GM18861 (cell line): ENCODE measurements at regions not wholly inside any gene's neighbourhood (a gene's known extent, or its start where the extent isn't known, plus 50 kb on each side); places are given as distances from the start of the nearest gene placed in this dataset.

Experiments
- ATAC-seq: cut with Tn5 transposase; IDR thresholded peaks from one replicate; pipeline ENCODE4 v1.9.1; 2021; ENCODE audit not compliant: unreplicated experiment

DNA sequence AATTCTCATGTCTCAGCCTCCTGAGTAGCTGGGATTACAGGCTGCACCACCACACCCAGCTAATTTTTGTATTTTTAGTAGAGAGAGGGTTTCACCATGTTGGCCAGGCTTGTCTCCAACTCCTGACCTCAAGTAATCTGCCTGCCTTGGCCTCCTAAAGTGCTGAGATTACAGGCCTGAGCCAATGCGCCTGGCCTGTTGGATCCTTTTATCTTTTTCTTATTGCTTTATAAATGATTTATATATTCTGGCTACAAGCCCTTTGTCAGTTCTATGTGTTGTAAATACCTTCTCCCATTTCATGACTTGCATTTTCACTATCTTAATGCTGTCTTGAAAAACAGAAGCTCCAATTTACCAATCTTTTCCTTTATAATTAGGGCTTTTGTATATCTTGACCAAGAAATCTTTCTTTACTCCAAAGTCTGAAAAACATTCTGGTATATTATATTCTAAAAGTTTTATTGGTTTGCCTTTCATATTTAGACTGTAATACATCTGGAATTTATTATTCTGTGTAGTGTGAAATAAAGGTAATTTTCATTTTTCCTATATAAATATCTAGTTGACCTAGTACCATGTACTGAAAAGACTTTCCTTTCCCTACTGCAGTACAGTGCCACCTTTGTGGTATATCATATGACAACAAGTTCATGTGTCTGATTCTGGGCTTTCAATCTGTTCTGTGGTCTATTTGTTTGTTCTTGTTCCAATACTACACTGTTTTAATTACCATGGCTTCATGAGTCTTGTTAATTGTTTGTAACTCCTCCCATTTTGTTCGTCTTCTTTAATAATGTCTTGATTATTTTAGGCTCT, 52.9 kb upstream of the RNU6-1 start:
- no peak for ATAC-seq

DNA sequence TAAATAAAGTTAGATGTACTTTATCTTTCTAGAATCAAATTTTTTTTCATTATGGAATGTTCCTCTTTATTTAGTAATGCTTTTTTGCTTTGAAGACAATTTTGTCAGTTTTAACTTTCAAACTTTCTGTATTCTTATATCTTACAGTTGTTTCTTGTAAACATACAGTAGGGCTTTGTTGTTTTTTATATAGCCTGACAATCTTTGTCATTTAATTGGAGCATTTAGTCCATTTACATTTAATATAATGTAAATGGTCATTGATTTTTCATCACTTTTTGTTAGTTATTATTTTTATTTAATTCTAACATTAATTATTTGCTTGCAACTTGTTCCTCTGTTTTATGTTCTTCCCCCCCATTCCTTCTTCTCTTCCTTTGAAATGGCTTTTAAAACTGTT, 55.4 kb upstream of the RNU6-1 start:
- ATAC-seq, result no peak

DNA sequence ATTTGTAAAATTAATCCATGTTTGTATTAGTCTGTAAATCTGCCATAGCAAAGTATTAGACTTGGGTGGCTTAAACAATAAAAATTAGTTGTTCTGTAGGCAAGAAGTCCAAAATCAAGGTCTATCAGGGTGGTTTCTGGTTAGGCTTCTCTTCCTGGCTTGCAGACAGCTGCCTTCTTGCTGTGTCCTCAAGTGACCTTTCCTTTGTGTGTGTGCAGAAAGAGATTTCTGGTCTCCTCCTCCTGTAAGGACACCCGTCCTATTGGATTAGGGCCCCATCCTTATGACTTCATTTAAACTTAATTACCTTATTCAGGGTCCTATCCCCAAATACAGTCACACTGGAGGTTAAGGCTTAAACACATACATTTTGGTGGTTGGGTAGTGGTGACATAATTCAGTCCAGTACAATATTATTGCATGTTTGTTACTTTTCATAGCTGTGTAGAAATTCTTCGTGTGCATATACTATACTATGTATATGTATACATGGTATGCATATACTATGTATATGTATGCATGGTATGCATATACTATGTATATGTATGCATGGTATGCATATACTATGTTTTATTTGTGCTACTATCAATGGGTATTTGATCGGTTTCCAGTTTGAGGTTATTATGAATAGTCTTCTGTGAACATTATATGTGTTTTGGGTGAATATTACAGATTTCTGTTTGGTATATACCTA, 57.9 kb upstream of the RNU6-1 start:
- ATAC-seq, result no peak

DNA sequence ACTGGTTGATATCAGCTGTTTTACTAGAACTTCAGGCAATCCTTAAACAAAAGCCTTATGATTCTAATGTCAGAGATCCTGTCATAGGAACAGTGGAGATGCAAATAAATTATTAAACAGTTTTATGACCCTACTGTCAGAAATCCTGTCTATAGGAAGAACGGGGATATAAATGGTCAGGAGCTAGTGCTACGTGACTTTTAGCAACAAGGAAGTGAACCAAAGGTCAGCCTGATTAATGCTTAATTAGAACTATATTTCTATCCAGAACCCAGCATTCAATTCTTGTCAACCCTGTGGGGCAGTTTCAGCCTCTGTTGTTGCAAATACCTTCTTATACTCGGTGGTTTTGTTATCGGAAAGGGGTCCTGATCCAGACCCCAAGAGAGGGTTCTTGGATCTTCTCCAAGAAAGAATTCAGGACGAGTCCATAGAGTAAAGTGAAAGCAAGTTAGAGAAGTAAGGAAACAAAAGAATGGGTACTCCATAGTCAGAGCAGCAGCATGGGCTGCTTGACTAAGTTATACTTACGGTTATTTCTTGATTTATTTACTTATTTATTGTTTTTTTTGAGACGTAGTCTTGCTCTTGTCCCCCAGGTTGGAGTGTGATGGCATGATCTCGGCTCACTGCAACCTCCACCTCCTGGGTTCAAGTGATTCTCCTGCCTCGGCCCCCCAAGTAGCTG, 59.9 kb upstream of the RNU6-1 start:
- ATAC-seq, result no peak

DNA sequence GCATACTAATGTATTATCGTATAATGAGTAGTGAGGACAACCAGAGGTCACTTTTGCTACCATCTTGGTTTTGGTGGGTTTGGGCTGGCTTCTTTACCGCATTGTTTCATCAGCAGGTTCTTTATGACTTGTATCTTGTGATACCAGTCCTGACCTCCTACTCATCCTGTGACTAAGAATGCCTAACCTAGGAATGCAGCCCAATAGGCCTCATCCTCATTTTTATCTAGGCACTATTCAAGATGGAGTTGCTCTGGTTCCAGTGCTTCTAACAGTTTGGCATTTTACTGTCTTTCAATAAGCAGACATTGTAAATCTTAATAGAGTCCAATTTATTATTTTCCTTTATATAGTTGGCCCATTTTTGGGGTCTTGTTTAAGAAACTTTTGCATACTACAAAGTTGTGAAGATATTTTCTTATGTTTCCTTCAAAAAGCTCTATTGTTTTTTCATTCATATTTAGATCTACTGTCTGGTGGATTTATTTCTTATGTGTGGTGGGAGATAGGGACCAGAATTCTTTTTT, 60.8 kb upstream of the RNU6-1 start:
- no peak for ATAC-seq

DNA sequence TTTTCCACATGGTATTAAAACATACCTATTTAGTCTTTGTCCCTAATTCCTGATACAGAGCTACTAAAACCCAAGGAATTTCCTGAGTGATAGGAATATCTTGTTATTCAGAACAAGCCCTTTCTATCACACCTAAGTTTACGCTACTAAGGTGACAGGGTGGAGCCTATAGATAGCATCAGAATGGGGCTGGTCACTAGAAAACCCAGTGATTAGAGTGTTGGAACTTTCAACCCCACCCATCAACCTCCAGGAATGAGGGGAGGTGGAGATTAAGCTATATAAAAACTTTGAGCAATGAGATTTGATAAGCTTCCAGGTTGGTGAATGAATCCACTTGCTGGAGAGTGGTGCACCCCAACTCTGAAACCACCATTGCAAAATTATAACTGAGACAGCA, 62.1 kb upstream of the RNU6-1 start:
- ATAC-seq, result no peak

DNA sequence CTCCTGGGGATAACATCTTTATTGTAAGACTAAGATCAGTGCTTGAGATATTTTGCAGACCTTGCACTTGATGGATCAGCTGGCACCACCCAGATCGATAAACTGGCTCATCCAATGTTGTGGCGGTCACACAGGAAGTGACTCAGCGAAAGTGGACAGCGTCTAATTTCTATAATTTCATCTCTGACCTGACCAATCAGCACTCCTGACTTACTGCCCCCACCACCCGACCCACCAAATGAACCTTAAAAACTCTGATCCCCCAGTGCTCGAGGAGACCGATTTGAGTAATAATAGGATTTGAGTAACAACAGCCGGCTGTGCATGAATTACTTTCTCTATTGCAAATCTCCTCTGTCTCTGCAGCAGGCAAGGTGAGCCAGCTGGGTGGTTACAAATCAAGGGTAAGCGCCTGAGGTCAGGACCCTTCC, 62.7 kb upstream of the RNU6-1 start:
- no peak for ATAC-seq

DNA sequence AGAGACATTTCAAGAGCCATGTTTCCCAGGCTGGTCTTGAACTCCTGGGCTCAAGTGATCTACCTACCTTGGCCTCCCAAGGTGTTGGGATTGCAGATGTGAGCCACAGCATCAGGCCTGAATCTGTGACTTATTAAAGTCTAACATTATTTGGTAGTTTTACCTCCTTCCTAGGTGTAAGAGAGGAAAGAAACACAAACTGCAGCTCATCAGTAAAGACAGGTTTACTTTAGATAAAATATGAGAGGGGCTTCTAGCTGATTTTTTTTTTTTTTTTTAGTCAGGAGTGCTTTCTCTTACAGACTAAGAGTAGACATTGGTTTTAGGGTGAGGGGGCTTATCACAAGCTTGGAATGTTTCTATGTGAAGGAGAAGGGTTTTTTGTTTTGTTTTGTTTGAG, 63.9 kb upstream of the RNU6-1 start:
- ATAC-seq, result no peak

DNA sequence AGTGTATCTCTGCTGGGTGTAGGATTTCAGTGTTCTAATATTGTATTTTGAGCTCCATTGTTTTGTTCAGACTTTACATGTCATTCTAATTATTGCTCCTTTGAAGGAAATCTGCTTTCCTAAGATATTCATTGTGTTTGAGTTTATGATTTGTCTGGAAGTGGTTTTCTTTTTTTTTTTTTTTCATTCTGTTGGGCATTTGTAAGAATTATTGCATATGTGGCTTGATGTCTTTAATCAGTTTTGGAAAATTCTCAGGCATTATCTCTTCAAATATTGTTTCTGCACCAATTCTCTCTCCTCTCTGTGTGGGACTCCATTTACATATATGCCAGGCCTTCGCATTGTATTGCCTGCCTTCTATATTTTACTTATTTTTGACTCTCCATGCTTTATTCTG, 65.8 kb upstream of the RNU6-1 start:
- no peak for ATAC-seq

DNA sequence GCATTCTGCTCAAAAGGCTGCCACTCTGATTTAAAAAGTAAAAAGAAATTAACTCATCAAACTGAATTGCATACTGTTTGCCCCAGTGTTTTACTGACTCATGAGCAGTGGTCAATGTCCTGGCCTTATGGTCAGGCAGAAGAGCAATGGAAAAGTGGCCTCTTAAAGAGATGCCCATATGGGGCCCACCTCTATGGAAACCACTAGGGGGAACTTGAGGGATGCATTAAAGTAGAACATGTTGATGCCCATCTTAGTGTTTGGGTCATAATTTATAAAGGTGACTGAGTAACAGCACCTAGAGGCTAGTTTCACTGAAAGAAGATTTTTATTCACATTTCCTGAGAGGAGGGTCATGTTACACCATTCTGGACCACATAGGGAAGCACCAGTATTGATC, 66.5 kb upstream of the RNU6-1 start:
- ATAC-seq, result no peak

DNA sequence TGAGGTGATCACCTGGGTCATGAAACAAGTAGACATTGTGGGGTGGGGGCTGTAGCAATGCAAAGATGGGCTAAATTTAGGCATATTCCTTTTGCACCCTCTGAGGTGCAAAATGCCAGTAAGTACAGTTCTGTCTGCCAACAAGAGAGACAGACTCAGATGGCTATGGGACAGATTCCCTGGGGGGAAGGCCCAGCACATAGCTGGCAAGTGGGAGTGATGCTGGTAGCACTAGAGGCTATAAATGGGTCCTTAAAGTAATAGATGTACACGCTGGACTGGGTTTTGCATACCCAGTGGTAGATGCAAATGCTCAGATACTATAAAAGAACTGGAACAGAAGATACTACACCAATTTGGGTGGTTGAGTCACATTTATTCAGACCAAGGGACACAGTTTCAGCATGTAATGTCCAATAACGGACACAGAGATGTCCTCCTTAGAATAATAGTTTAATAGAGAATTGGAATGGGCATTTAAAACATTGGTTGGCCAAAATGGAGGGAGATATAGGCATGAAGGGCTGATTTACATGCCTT, 67.4 kb upstream of the RNU6-1 start:
- ATAC-seq, result no peak

DNA sequence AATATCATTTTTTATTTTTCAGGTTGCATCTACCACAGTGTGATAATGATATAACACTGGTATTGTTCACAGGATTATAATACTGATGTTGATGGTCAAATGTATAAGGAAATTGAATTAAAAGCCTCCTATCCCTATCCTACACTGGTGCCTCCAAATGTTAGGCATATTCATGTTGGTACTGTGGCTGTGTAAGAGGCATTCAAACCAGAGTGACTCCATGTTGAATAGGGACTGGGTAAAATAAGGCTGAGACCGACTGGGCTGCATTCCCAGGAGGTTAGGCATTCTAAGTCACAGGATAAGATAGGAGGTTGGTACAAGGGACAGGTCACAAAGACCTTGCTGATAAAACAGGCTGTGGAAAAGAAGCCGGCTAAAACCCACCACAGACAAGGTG, 68.9 kb upstream of the RNU6-1 start:
- ATAC-seq, result no peak

DNA sequence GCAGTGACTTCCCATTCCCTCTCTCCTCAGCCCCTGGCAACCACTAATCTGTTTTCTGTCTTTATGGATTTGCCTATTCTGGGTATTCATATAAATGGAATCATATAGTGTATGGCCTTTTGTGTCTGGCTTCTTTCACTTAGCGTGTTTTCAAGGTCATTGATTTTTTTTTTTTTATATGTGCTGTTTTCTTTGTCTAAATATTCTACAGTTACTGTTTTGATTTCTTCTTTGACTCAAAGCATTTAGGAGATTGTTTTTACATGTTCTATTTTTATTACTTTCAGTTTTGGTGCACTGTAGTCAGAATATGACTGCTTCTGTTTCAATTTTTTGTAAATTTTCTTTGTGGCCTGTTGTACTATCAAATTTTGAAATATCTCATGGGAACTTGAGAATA, 71.9 kb upstream of the RNU6-1 start:
- ATAC-seq, result peak; percentile 46

DNA sequence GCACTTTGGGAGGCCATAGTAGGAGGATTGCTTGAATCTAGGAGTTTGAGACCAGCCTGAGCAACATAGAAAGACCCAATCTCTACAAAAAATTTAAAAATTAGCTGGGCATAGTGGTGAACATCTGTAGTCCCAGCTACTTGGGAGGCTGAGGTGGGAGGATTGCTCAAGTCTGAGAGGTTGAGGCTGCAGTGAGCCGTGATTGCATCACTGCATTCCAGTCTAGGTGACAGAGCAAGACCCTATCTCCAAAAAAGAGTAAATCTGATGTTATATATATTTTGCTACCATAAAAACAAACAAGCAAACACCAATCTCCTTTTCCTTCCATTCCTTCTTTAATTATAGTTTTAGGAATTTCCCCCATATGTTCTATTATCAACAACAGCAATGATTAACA, 74.2 kb upstream of the RNU6-1 start:
- no peak for ATAC-seq

DNA sequence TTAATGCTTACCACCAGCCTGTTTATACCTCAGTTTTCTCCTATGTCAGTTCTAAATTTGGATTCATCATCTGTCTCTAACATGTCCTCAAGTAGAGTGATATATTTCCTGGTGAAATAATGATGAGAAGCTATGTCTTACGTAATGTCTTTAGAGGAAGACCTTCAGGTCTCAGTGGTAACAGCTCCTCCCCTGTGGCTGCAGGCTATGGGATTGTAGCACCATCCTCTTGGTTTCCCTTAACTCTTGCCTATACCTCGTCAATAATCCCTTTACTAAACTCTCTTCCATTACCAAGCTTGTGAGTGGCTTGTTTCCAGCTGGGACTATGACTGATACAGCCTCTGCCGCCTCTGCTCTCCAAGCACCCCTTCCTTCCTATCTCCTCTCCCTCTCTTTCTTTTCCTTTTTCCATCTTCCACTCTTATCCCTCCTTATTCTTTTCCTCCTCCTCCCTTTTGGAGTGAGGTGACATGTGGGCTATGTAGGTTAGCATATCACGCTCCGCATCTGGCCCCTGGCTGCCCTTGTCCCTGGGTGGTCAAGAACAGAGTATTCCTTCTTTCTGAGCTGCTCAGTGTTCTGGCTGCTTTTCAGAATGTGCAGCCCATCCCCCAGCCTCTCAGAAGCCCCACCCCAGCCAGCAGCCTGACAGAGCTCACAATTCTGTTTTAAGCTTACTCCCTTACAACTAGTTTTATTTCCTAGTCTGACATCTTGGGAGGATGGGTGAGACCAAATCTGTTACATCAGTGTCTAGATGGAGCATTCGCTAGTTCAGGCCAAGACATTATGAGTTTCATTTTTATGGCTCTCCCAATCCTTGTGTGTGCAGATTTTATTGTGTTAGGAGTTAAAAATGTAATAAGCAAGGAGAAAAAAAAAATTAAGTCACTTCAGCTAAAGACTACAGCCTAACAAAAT, 75.0 kb upstream of the RNU6-1 start:
- ATAC-seq, result no peak

DNA sequence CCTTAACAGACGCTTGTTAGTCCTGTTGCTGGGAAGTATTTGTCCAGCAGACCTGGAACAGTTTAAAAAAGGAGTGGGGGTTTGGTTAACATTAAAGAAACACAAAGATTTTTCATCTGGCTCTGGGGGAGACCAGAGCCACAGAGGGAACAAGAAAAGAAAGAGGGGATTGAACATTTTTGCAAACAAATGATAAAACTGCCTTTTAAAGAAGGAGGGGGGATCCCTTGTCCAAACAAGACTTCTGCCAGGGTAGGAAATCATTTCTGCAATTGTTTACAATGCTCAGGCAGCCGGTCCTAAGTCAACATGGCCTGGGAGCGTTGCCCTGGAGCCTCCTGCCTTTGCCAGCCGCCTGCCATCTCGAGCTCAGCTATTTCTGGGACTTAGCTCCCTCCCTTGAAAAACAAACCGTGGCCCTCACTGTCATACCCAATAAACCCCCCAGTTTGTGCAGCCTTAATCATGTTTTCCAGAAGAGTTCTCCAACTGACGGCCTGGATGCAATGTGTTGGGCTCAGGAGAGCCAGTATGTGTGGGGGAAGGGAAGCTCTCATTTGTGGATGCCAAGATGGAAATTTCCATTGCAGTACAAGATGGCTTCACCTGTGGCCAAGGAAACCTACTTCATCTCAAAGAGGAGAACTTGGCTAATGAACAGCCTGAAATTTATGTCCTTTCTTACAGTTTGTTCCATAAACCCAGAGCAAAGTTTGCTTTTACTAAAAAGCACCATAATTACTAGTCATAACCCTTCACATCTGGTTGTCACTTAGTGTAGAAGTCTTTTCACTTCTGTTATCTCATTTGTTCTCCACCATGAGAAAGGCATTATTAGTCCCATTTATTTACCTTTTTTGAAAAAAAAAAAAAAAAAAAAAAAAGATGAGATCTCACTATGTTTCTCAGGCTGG, 75.9 kb upstream of the RNU6-1 start:
- no peak for ATAC-seq

DNA sequence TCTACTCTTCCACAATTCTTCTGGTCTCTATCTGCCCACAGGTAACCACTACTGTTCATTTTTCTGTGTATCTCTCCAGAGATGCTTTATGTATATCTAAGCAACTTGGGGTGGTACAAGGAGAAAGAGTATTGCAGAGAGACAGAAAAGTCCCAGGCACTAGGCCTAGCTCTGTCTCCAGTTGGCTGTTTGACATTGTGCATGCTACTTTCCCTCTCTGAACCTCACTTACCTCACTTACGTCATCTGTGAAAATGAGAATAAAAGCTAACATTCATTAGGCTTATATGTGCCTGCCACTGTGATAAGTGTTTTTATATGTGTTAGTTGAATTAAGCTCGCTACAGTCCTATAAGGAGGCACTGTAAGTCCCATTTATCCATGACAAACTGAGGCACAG, 76.7 kb upstream of the RNU6-1 start:
- ATAC-seq, result no peak

DNA sequence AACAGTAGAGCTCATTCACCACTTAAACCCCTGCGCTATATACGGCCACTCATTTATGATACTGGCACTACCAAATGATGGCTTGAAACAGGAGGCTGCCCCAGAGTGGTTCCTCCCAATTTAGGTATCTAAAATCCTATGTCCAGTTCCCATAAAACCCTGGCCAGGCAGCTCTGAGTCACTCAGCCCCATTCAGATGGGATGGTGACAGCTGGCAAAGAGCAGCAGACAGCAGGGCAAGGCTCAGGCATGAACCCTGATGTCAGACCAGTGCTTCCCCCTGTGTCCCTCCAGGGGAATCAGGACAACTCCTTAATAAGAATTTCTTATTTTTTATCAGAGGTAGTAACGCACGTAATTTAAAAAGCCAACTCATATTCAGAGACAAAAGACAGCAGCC, 77.2 kb upstream of the RNU6-1 start:
- no peak for ATAC-seq

DNA sequence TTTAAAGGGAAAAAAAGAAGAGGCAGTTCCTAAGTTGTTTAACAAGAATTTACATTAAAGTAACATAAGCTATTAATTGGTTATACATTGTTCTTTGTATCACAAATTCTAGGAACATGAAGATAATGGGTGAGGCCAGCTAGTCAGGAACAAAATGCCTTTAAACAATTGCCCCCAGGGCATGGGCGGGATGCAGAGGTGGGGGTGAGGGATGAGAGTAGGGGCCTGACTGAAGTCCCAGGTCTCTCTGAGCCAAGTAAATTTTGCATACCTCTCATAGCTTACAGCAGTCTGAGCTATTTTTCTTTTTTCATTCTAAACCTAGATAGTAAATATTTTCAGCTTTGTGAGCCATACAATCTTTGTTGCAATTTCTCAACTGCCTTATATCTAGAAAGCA, 77.8 kb upstream of the RNU6-1 start:
- no peak for ATAC-seq
